ENCODE measurements at regions not wholly inside any gene's neighbourhood (a gene's known extent, or its start where the extent isn't known, plus 50 kb on each side); places are given as distances from the start of the nearest gene placed in this dataset.

GRCh38 chr13:73331556-73331955 lies 272.8 kb downstream of the KLF5 start:
- no peak for TF ChIP-seq CTCF (IDR thresholded peaks at IDR 0.05 in 2 of 3, conservative IDR thresholded peaks at IDR 0.05 in 1 of 3; ENCODE audit: borderline replicate concordance in 1 of 3, insufficient read depth in 1 of 3, low read depth in 2 of 3, low read length in 2 of 3)
- no peak for TF ChIP-seq POLR2A (IDR thresholded peaks at IDR 0.05; ENCODE audit: borderline replicate concordance, extremely low read depth, insufficient read depth, insufficient read length)
- no peak for TF ChIP-seq FOSL1 (IDR thresholded peaks at IDR 0.05; ENCODE audit: low read depth)

All from HCT116 (cell line).